HG02973 (cell line): ENCODE measurements at regions not wholly inside any gene's neighbourhood (a gene's known extent, or its start where the extent isn't known, plus 50 kb on each side); places are given as distances from the start of the nearest gene placed in this dataset.
"Not testable (repeated sequence)": the region's sequence is repeated elsewhere in the genome, so short reads cannot be mapped to it uniquely, and the experiment has no call there.

Experiments
- ATAC-seq: cut with Tn5 transposase; IDR thresholded peaks from one replicate; pipeline ENCODE4 v1.9.1; 2021; ENCODE audit warnings: moderate library complexity; ENCODE audit not compliant: unreplicated experiment

- ATAC-seq = no peak
These were observed 292.5 kb upstream of the CNR1 start for GRCh38 chr6:88458662-88459061.

GRCh38 chr6:88456221-88456859 lies 290.2 kb upstream of the CNR1 start:
- ATAC-seq = no peak

GRCh38 chr6:88455317-88455716 lies 289.2 kb upstream of the CNR1 start:
- ATAC-seq = no peak

- ATAC-seq = no peak
These were observed 288.5 kb upstream of the CNR1 start for GRCh38 chr6:88454658-88455057.

- no peak for ATAC-seq
These were observed 283.6 kb upstream of the CNR1 start for GRCh38 chr6:88449770-88450169.

DNA sequence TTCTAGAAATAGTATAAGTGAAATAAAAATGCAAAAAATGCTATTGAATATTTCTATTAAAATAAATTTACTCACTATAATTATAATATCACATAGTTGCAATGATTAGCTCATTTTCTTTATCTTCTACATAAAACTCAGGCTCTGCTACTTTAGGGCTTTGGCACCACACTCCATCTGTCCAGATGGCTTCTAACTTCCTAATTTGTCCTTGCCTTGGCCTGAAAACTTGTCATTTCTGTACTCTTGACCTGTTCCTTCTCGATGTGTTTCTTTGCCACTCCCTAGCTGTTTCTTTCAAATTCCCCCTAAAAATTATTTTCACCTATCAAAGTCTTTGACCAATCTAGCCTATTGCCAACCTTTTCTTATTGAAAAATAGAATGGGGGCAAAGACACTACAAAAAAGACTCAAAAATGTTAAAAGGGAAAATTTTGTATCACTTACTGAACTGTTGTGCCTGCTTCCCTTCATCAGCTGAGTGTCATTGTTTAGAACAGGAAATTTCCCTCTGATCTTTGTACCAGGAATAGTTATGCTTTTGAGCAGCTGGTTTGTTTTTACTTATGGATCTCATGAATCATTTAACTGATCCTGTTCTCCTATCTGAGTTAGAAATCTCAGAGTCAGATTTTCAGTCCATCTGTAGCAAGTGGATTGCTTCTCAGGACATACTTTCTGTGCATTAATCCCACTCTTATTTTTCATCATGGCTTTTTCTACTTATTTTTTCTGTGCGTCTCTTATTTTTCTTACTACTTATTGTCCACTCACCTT lies 279.2 kb upstream of the CNR1 start:
- ATAC-seq = no peak

DNA sequence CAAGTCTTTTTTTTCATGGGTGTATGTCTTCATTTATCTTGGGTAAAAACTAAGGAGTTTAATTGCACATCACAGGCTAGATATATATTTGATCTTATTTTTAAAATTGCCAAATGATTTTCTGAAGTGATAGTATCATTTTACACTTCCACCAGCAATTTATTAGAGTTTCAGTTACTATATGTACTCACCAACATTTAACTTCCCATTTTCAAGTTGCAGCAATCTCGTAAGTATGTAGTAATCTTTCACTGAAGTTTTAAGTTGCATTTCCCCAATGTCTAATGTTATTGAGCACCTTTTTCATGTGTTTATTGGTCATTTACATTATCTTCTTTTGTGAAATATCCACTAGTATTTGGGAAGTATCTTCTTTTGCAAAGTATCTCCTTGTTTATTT lies 277.4 kb upstream of the CNR1 start:
- ATAC-seq = no peak

DNA sequence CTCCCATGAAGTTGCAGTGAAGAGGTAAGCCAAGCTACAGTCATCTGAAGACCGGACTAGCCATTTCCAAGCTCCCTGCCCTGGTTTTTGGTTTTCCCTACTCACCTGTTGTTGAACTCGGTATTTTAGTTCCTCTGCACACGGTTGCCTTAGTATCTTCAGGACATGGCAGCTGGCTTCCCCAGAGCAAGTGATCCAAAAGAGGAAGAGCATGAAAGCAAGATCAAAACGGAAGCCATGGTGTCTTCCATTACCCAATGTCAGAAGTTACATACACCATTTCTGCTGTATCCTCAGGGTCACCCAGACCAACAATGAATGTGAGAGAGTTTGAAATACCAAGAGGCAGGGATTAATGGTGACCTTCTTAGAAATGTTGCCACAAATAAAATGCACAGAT lies 276.6 kb upstream of the CNR1 start:
- no peak for ATAC-seq

DNA sequence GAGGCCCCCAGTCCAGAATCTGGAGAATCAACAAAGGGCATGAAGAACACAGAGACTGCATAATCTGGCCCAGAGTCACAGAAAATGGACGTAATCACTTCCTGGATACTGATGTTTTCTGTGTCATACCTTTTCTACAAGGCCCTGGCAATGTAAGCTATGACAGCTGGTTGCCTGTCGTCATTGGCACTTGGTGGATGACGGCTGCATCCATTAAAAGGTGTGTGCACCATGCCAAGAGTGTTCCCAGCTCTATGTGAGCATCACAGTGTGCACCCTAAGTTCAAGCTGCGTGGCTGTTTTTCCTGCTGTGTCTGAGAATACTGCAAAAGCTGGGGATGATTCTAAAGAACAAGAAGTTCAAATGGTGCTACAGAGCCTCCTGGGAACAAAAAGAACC lies 275.2 kb upstream of the CNR1 start:
- no peak for ATAC-seq

GRCh38 chr6:88428068-88428467 lies 261.9 kb upstream of the CNR1 start:
- ATAC-seq = no peak

DNA sequence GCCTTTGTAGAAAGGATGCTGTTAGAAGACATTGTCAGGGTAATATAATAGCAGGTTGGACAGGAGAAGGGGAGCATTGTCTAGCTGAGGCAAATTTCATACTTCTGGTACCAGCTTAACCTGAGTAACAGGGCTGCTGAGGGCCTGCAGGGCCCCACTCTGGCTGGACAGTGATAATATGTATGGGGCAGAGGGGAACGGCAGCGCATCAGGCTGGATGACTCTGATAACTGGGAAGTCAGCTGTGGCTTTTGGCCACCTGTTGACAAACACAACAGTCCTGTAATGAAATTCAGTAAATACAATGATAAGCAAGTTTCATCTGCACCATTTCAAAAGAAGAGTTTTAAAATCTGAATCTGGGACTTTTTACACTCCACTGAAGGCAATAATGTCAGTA lies 259.9 kb upstream of the CNR1 start:
- ATAC-seq = no peak

DNA sequence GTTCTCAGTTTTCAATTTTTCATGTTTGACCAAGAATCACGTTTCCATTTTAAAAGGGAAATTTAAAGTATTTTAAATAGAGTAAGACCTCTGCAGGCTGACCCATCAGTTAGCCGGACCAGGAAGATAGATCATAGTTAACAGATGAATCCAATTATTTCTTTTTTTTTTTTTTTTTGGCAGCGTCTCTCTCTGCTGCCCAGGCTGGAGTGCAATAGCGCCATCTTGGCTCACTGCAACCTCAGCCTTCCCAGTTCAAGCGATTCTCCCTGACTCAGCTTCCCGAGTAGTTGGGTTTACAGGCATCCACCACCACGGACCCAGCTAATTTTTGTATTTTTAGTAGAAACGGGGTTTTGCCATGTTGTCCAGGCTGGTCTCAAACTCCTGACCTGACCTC lies 256.7 kb upstream of the CNR1 start:
- no peak for ATAC-seq

- ATAC-seq = not testable (repeated sequence)
These were observed 254.9 kb upstream of the CNR1 start for GRCh38 chr6:88420967-88421488.

- not testable (repeated sequence) for ATAC-seq
These were observed 253.0 kb upstream of the CNR1 start for GRCh38 chr6:88418921-88419810.

- ATAC-seq = not testable (repeated sequence)
These were observed 251.2 kb upstream of the CNR1 start for GRCh38 chr6:88417361-88417760.

- no peak for ATAC-seq
These were observed 247.3 kb upstream of the CNR1 start for GRCh38 chr6:88413459-88413858.

DNA sequence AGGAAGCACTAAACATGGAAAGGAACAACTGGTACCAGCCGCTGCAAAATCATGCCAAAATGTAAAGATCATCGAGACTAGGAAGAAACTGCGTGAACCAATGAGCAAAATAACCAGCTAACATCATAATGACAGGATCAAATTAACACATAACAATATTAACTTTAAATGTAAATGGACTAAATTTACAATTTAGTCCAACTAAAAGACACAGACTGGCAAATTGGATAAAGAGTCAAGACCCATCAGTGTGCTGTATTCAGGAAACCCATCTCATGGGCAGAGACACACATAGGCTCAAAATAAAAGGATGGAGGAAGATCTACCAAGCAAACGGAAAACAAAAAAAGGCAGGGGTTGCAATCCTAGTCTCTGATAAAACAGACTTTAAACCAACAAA lies 242.2 kb upstream of the CNR1 start:
- ATAC-seq = not testable (repeated sequence)

GRCh38 chr6:88406674-88407073 lies 240.5 kb upstream of the CNR1 start:
- not testable (repeated sequence) for ATAC-seq

GRCh38 chr6:88403486-88403885 lies 237.3 kb upstream of the CNR1 start:
- ATAC-seq = no peak

DNA sequence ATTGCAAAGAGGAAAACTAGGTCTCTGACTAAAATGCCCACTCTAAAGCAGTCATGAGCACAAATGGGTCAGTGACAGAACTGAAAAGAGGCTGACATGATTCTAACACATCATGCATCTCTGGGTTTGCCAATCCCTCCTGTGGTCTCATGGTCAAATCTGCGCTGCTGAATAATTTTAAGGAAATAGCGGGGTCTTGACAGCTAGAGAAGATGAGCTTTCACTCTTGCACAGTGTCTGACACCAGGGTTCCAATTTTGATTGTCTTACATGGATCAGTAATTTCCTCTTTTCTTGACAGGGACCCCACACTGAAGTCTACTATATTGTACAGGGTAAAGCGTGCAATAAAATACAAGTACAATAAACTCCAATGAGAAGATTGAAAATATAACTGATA lies 236.8 kb upstream of the CNR1 start:
- ATAC-seq = no peak

DNA sequence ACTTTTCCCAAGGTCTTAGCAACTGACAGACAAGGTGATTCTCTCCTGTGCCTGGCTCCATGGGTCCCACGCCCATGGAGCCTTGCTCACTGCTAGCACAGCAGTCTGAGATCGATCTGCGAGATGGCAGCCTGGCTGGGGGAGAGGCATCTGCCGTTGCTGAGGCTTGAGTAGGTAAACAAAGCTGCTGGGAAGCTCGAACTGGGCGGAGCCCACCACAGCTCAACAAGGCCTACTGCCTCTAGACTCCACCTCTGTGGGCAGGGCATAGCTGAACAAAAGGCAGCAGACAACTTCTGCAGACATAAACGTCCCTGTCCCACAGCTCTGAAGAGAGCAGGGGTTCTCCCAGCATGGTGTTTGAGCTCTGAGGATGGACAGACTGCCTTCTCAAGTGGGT lies 224.9 kb upstream of the CNR1 start:
- ATAC-seq = not testable (repeated sequence)
